ENCODE measurements at regions not wholly inside any gene's neighbourhood (a gene's known extent, or its start where the extent isn't known, plus 50 kb on each side); places are given as distances from the start of the nearest gene placed in this dataset.

GRCh38 chr20:53834749-53835148, 235.6 kb downstream of the BCAS1 start:
- Mint-ChIP-seq H3K9me3 (peaks cover 9% of the 10 kb centered on the region), H3K4me3 (ENCODE audit: low read depth) (no peak overlapping the region), H3K36me3 (ENCODE audit: low read depth) (peaks cover 8% of the 10 kb centered on the region), H3K4me1 (ENCODE audit: low read depth) (peaks cover 49% of the 10 kb centered on the region), H3K27ac (peak overlapping the region; percentile 89), H3K27me3 (ENCODE audit: low read depth) (no peaks in the 10 kb centered on the region)
- no peak for DNase-seq (ENCODE audit: low spot score)
- intact Hi-C loops (cut with micrococcal nuclease): no loop called here

- Mint-ChIP-seq H3K27me3 (ENCODE audit: low read depth) (no peaks in the 10 kb centered on the region), H3K36me3 (ENCODE audit: low read depth) (peaks cover 8% of the 10 kb centered on the region), H3K9me3 (peaks cover 9% of the 10 kb centered on the region), H3K4me3 (ENCODE audit: low read depth) (no peak overlapping the region), H3K4me1 (ENCODE audit: low read depth) (peaks cover 50% of the 10 kb centered on the region), H3K27ac (no peak overlapping the region)
- DNase-seq (ENCODE audit: low spot score): no peak
- intact Hi-C loops (cut with micrococcal nuclease): no loop called here
These were observed 236.3 kb downstream of the BCAS1 start for GRCh38 chr20:53834062-53834442.

- peak overlapping the region; percentile 35 for H3K27ac Mint-ChIP-seq
- H3K4me3 Mint-ChIP-seq (ENCODE audit: low read depth): no peak overlapping the region
- intact Hi-C loops (cut with micrococcal nuclease): no loop called here
- H3K4me1 Mint-ChIP-seq (ENCODE audit: low read depth): peaks cover 52% of the 10 kb centered on the region
- H3K27me3 Mint-ChIP-seq (ENCODE audit: low read depth): no peaks in the 10 kb centered on the region
- H3K36me3 Mint-ChIP-seq (ENCODE audit: low read depth): peaks cover 8% of the 10 kb centered on the region
- H3K9me3 Mint-ChIP-seq: peaks cover 9% of the 10 kb centered on the region
- no peak for DNase-seq (ENCODE audit: low spot score)
These were observed 236.9 kb downstream of the BCAS1 start for GRCh38 chr20:53833333-53834061.

- H3K4me3 Mint-ChIP-seq (ENCODE audit: low read depth): no peak overlapping the region
- H3K36me3 Mint-ChIP-seq (ENCODE audit: low read depth): peaks cover 8% of the 10 kb centered on the region
- H3K27ac Mint-ChIP-seq: no peak overlapping the region
- intact Hi-C loops (cut with micrococcal nuclease): no loop called here
- no peak for DNase-seq (ENCODE audit: low spot score)
- H3K9me3 Mint-ChIP-seq: peaks cover 9% of the 10 kb centered on the region
- H3K4me1 Mint-ChIP-seq (ENCODE audit: low read depth): peaks cover 58% of the 10 kb centered on the region
- H3K27me3 Mint-ChIP-seq (ENCODE audit: low read depth): no peaks in the 10 kb centered on the region
These were observed 237.9 kb downstream of the BCAS1 start for GRCh38 chr20:53832499-53832898.

GRCh38 chr20:53831812-53832211, 238.2 kb upstream of the ZNF217 start:
- peaks cover 9% of the 10 kb centered on the region for H3K9me3 Mint-ChIP-seq
- H3K4me1 Mint-ChIP-seq (ENCODE audit: low read depth): peaks cover 58% of the 10 kb centered on the region
- no peak for DNase-seq (ENCODE audit: low spot score)
- no peak overlapping the region for H3K4me3 Mint-ChIP-seq (ENCODE audit: low read depth)
- intact Hi-C loops (cut with micrococcal nuclease): no loop called here
- no peaks in the 10 kb centered on the region for H3K27me3 Mint-ChIP-seq (ENCODE audit: low read depth)
- no peak overlapping the region for H3K27ac Mint-ChIP-seq
- peaks cover 8% of the 10 kb centered on the region for H3K36me3 Mint-ChIP-seq (ENCODE audit: low read depth)

GRCh38 chr20:53831228-53831627, 237.6 kb upstream of the ZNF217 start:
- no peak for DNase-seq (ENCODE audit: low spot score)
- H3K36me3 Mint-ChIP-seq (ENCODE audit: low read depth): peaks cover 8% of the 10 kb centered on the region
- intact Hi-C loops (cut with micrococcal nuclease): no loop called here
- no peaks in the 10 kb centered on the region for H3K27me3 Mint-ChIP-seq (ENCODE audit: low read depth)
- H3K4me1 Mint-ChIP-seq (ENCODE audit: low read depth): peaks cover 59% of the 10 kb centered on the region
- peaks cover 9% of the 10 kb centered on the region for H3K9me3 Mint-ChIP-seq
- no peak overlapping the region for H3K27ac Mint-ChIP-seq
- no peak overlapping the region for H3K4me3 Mint-ChIP-seq (ENCODE audit: low read depth)

- Mint-ChIP-seq H3K9me3 (peaks cover 9% of the 10 kb centered on the region), H3K4me3 (ENCODE audit: low read depth) (peak overlapping the region; percentile 80), H3K4me1 (ENCODE audit: low read depth) (peaks cover 52% of the 10 kb centered on the region), H3K36me3 (ENCODE audit: low read depth) (peaks cover 8% of the 10 kb centered on the region), H3K27ac (peak overlapping the region; percentile 95), H3K27me3 (ENCODE audit: low read depth) (no peaks in the 10 kb centered on the region)
- intact Hi-C loops (cut with micrococcal nuclease): loop anchor here (1.0 to 5.0 kb wide), 5 partner anchors 10 to 63 kb away; no protein-coding TSS in a partner anchor
- DNase-seq (ENCODE audit: low spot score): no peak
These were observed 236.3 kb upstream of the ZNF217 start for GRCh38 chr20:53829724-53830521.

- H3K36me3 Mint-ChIP-seq (ENCODE audit: low read depth): peaks cover 8% of the 10 kb centered on the region
- intact Hi-C loops (cut with micrococcal nuclease): loop anchor here (2.0 to 5.0 kb wide), 4 partner anchors 14 to 64 kb away; no protein-coding TSS in a partner anchor
These were observed 235.7 kb upstream of the ZNF217 start for GRCh38 chr20:53829255-53829723.

GRCh38 chr20:53828682-53829254, 235.1 kb upstream of the ZNF217 start:
- Mint-ChIP-seq H3K4me3 (ENCODE audit: low read depth) (peak overlapping the region; percentile 80), H3K27ac (peak overlapping the region; percentile 95), H3K4me1 (ENCODE audit: low read depth) (peaks cover 47% of the 10 kb centered on the region), H3K27me3 (ENCODE audit: low read depth) (no peaks in the 10 kb centered on the region), H3K36me3 (ENCODE audit: low read depth) (peaks cover 8% of the 10 kb centered on the region), H3K9me3 (peaks cover 9% of the 10 kb centered on the region)
- intact Hi-C loops (cut with micrococcal nuclease): loop anchor here (2.0 to 5.0 kb wide), 4 partner anchors 14 to 64 kb away; no protein-coding TSS in a partner anchor
- no peak for DNase-seq (ENCODE audit: low spot score)

More at GRCh38 chr20:53829255-53829723, 235.7 kb upstream of the ZNF217 start:
- Mint-ChIP-seq H3K4me1 (ENCODE audit: low read depth) (peaks cover 49% of the 10 kb centered on the region), H3K4me3 (ENCODE audit: low read depth) (peak overlapping the region; percentile 80), H3K9me3 (peaks cover 9% of the 10 kb centered on the region), H3K27ac (peak overlapping the region; percentile 95), H3K27me3 (ENCODE audit: low read depth) (no peaks in the 10 kb centered on the region)
- DNase-seq (ENCODE audit: low spot score): no peak

GRCh38 chr20:53828088-53828681, 234.5 kb upstream of the ZNF217 start:
- peaks cover 9% of the 10 kb centered on the region for H3K9me3 Mint-ChIP-seq
- peaks cover 8% of the 10 kb centered on the region for H3K36me3 Mint-ChIP-seq (ENCODE audit: low read depth)
- peak overlapping the region; percentile 95 for H3K27ac Mint-ChIP-seq
- intact Hi-C loops (cut with micrococcal nuclease): loop anchor here (2.0 to 5.0 kb wide), 4 partner anchors 13 to 65 kb away; no protein-coding TSS in a partner anchor
- peak overlapping the region; percentile 80 for H3K4me3 Mint-ChIP-seq (ENCODE audit: low read depth)
- no peak for DNase-seq (ENCODE audit: low spot score)
- H3K4me1 Mint-ChIP-seq (ENCODE audit: low read depth): peaks cover 43% of the 10 kb centered on the region
- H3K27me3 Mint-ChIP-seq (ENCODE audit: low read depth): no peaks in the 10 kb centered on the region

- Mint-ChIP-seq H3K36me3 (ENCODE audit: low read depth) (peaks cover 6% of the 10 kb centered on the region), H3K9me3 (peaks cover 6% of the 10 kb centered on the region), H3K4me1 (ENCODE audit: low read depth) (peaks cover 43% of the 10 kb centered on the region), H3K27me3 (ENCODE audit: low read depth) (no peaks in the 10 kb centered on the region), H3K4me3 (ENCODE audit: low read depth) (no peak overlapping the region), H3K27ac (no peak overlapping the region)
- DNase-seq (ENCODE audit: low spot score): no peak
- intact Hi-C loops (cut with micrococcal nuclease): loop anchor here (2.0 to 5.0 kb wide), 4 partner anchors 13 to 65 kb away; no protein-coding TSS in a partner anchor
These were observed 233.9 kb upstream of the ZNF217 start for GRCh38 chr20:53827292-53828087.
